ENCODE measurements at regions not wholly inside any gene's neighbourhood (a gene's known extent, or its start where the extent isn't known, plus 50 kb on each side); places are given as distances from the start of the nearest gene placed in this dataset.

GRCh38 chr4:147014946-147015345, 69.3 kb upstream of the TTC29 start:
- no peaks in the 10 kb centered on the region for H3K27me3 ChIP-seq (ENCODE audit: insufficient read depth, poor library complexity, severe bottlenecking)
- no peak for DNase-seq (ENCODE audit: low read depth in 1 of 2, low spot score in 1 of 2)
- no peak overlapping the region for H3K27ac ChIP-seq (replicated peaks)
- TF ChIP-seq POLR2AphosphoS5 (IDR thresholded peaks at IDR 0.05; ENCODE audit: low read depth): no peak
- TF ChIP-seq GABPA (IDR thresholded peaks at IDR 0.05; ENCODE audit: low read depth): no peak
- no peak for TF ChIP-seq SPI1 (IDR thresholded peaks at IDR 0.05; ENCODE audit: borderline replicate concordance, low read depth)
- no peak for TF ChIP-seq REST (IDR thresholded peaks at IDR 0.05; ENCODE audit: insufficient replicate concordance, low read depth)
- no peak for TF ChIP-seq CTCF (IDR thresholded peaks at IDR 0.05; ENCODE audit: insufficient read depth, low read length)
- no peak overlapping the region for H3K4me3 ChIP-seq (replicated peaks; ENCODE audit: insufficient read depth, low read length)

GRCh38 chr4:147015491-147015890, 69.8 kb upstream of the TTC29 start:
- TF ChIP-seq SPI1 (IDR thresholded peaks at IDR 0.05; ENCODE audit: borderline replicate concordance, low read depth) (no peak), POLR2AphosphoS5 (IDR thresholded peaks at IDR 0.05; ENCODE audit: low read depth) (no peak), CTCF (IDR thresholded peaks at IDR 0.05; ENCODE audit: insufficient read depth, low read length) (no peak), GABPA (IDR thresholded peaks at IDR 0.05; ENCODE audit: low read depth) (no peak), REST (IDR thresholded peaks at IDR 0.05; ENCODE audit: insufficient replicate concordance, low read depth) (no peak)
- Histone ChIP-seq H3K27ac (replicated peaks) (no peak overlapping the region), H3K27me3 (ENCODE audit: insufficient read depth, poor library complexity, severe bottlenecking) (no peaks in the 10 kb centered on the region), H3K4me3 (replicated peaks; ENCODE audit: insufficient read depth, low read length) (no peak overlapping the region)
- DNase-seq (ENCODE audit: low read depth in 1 of 2, low spot score in 1 of 2): no peak

GRCh38 chr4:147017081-147017480, 71.4 kb upstream of the TTC29 start:
- no peak overlapping the region for H3K27ac ChIP-seq (replicated peaks)
- H3K4me3 ChIP-seq (replicated peaks; ENCODE audit: insufficient read depth, low read length): no peak overlapping the region
- H3K27me3 ChIP-seq (ENCODE audit: insufficient read depth, poor library complexity, severe bottlenecking): no peaks in the 10 kb centered on the region
- TF ChIP-seq SPI1 (IDR thresholded peaks at IDR 0.05; ENCODE audit: borderline replicate concordance, low read depth) (no peak), POLR2AphosphoS5 (IDR thresholded peaks at IDR 0.05; ENCODE audit: low read depth) (no peak), REST (IDR thresholded peaks at IDR 0.05; ENCODE audit: insufficient replicate concordance, low read depth) (no peak), GABPA (IDR thresholded peaks at IDR 0.05; ENCODE audit: low read depth) (no peak)
- DNase-seq (ENCODE audit: low read depth in 1 of 2, low spot score in 1 of 2): no peak
